ENCODE measurements at regions not wholly inside any gene's neighbourhood (a gene's known extent, or its start where the extent isn't known, plus 50 kb on each side); places are given as distances from the start of the nearest gene placed in this dataset.
"Not testable (repeated sequence)": the region's sequence is repeated elsewhere in the genome, so short reads cannot be mapped to it uniquely, and the experiment has no call there.

DNA sequence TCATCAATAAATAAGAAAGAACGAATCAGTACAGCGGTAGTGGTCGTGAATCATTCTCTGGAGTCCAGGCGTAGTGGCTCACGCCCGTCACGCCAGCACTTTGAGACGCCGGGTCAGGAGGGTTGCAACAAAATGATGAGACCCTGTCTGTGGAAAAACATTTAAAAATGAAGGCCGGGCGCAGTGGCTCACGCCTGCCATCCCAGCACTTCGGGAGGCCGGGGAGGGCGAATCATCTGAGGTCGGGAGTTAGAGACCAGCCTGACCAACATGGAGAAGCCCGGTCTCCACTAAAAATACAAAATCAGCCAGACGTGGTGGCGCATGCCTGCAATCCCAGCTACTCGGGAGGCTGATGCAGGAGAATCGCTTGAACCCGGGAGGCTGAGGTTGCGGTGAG, 111.8 kb upstream of the ANKRD30BL start:
- not testable (repeated sequence) for DNase-seq

DNA sequence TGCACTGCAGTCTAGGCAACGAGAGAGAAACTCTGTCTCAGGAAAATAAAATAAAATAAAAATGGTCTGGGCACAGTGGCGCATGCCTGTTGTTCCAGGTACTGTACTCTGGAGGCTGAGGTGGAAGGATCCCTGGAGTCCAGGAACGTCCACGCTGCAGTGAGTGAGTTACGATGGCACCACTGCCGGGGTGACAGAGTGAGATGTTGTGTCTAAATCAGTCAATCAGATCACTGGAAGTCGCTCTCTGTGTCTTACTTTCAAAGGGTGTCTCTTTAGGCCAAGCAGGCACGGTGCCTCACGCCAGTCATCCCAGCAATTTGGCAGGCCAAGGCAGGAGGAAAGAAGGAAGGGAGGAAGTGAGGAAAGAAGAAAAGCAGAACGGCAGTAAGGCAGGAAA, 112.2 kb upstream of the ANKRD30BL start:
- DNase-seq = no peak

DNA sequence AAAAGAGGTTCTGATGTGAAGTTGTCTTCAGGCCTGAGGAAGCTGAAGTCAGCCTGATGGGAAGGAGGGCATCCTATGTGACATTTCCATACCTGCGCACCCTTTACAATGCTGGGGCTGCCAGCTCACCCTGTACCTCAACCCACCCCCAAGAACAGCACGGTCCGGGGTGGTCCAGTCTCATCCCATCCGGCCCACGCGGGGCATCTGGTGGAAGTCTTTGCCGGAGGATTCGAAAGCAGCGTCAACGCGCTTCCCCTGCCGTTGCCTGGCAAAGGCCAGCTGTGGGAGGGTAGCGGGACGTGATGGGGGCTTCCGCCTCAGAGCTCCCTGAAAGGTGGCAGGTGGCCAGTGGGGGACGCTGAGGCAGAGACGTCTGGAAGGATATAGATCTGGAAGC, 113.6 kb upstream of the ANKRD30BL start:
- no peak for DNase-seq

DNA sequence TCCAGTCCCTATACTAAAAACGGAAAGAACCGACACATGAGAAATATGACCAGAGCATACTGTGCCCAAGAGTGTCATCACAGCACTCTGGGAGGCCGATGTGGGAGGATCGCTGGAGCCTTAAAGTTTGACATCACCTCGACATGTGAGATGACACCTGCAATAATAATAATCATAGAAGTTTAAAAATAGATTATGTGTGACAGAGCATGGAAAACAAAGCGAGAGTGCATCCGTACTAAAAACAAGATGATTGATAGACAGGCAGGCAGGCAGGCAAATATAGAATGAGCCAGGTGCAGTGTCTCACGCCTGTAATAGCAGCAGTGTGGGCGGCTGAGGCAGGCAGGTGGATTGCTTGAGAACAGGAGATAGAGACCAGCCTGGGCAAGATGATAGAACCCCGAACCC, 114.8 kb upstream of the ANKRD30BL start:
- no peak for DNase-seq

DNA sequence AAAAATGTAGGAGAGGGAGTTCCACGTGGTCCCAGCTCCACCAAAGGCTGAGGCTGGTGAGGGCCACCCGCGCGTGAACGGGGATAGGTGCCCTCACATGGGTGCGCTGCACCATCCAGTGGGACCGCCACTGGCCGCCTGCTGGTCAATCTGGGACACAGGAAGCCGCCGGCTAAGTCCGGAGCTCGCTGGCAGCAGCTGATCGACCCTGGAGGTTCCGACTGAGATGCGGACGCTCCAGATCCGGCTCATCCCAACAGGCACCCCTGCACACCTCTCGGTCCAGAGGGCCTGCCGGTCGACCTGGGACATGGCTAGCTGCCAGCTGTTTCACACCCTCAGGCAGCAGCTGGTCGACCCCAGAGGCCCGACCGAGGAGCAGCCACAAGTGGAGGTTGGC, 116.5 kb upstream of the ANKRD30BL start:
- DNase-seq = no peak

DNA sequence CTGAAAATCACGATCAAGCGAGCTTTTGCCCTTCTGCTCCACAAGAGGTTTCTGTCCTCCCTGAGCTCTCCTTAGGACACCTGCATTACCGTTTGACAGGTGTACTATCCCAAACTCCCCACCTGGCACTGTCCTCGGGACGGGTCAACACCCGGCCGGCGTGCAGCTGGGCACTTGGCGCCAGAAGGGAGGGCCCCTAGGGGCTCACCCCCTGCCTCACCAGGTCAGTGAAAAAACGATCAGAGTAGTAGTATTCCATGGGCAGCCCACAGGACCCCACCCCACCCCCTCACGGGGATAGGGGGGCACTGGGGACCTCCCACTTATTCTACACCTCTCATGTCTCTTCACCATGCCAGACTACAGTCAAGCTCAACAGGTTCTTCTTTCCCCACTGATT, 117.6 kb upstream of the ANKRD30BL start:
- DNase-seq = no peak

DNA sequence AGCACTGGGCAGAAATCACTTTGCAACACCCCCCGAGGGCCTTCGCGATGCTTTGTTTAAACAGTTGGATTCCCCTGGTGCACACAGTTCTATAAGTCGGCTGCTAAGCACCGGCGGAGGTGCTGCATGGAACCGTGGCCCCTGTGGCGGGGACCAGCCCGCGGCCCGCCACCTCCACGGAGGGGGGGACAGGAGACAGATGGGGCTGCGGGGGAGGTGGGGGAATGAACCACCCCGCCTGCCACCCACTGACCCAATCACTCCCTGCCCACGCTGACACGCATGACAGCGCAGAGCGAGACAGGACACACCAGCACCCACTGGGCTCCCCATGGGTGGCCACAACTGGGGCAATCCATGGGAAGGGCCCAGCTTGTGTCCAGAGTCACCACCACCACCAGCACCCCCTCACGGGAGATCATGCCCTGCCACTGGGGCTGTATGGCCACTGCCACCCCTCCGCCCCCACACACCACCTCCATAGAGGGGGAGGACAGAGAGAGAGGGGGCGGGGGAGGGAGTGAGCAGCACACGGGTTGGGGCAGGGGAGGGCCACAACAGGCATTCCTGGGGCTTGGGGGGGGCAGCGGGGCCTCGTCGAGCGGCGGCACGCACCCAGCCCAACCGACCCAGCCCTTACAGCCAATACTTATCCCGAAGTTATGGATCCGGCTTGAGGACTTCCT, 118.3 kb upstream of the ANKRD30BL start:
- no peak for DNase-seq

DNA sequence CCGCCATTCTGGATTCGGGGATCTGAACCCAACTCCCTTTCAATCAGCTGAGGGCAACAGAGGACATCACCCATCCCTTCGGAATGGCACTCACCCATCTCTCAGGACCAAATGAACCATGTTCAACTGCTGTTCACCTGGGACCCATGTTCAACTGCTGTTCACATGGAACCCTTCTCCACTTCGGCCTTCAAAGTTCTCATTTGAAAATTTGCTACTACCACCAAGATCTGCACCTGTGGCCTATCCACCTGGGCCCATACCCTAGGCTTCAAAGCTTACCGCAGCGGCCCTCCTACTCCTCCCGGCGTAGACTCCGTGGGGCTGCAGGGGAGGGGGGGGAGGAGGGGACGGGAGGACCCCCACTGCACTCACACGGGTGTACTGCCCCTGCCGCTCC, 119.2 kb upstream of the ANKRD30BL start:
- no peak for DNase-seq

DNA sequence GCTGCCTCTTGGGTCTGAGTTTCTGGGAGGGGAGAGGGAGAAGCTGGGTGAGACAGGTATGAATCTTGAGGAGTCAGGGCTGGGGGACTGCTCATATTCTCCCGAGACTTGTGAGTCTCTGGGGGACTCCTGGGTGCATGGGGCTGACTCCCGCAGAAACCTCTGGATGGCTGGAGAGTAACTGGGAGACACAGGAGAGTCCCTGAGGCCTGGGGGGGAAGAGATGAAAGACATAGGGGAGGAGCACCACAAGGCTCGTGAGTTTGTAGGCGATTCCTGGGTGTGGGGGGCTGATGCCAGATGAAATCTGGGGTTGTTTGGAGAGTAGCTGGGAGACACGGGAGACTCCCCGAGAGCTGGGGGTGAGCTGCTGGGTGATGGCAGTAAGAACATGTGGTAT, 120.4 kb upstream of the ANKRD30BL start:
- DNase-seq = not testable (repeated sequence)

DNA sequence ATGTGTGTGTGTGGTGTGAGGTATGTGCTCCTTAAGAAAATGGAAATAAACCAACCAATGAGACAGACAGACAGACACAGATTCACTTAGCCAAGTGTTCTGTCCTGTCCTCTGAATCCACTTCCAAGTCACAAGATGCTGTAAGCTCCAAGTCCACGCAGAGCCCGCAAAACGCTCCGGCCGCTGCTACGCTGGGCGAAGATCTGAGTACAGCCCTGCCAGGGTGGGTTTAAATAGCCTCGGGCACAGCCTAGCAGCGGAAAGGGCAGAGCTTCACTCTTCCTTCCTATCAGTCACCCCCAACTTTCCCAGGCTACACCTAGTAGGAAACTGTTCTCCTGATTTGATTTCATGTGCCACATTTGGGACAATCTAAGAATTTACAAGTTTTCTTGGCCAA, 121.2 kb upstream of the ANKRD30BL start:
- no peak for DNase-seq

DNA sequence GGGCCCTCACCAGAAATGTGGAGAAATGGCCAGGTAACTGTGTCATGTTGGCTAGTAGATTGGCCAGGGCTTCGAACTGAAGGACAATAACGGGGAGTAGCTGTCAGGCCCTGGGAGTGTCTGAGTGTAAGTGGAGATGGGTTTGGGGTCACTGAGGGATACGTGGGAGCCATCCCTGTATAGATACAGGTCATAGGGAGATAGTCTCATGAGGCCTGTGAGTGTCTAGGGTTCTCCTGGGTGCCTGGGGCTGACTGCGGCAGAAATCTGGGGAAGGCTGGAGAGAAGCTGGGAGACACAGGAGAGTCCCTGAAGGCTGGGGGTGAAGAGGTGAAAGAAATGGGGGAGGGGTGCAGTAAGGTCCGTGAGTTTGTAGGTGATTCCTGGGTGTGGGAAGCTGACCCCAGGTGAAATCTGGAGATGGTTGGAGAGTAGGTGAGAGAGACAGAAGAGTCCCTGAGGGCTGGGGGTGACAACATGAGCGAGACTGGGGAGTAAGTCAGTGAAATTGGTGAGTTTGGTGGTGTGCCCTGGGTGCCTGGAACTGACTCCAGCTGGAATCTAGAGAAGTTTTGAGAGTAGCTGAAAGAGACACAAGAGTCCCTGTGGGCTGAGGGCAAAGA, 124.6 kb upstream of the ANKRD30BL start:
- not testable (repeated sequence) for DNase-seq

DNA sequence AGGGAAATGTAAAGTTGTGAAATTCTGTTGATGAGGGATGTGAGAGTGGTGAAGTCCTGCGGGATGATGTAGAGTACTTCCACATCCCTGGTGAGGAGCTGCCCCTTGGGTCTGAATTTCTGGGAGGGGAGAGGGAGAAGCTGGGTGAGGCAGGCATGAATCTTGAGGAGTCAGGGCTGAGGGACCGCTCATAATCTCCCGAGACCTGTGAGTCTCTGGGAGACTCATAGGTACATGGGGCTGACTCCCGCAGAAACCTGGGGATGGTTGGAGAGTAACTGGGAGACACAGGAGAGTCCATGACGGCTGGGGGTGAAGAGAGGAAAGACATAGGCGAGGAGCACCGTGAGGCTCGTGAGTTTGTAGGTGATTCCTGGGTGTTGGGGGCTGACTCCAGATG, 126.2 kb upstream of the ANKRD30BL start:
- not testable (repeated sequence) for DNase-seq

DNA sequence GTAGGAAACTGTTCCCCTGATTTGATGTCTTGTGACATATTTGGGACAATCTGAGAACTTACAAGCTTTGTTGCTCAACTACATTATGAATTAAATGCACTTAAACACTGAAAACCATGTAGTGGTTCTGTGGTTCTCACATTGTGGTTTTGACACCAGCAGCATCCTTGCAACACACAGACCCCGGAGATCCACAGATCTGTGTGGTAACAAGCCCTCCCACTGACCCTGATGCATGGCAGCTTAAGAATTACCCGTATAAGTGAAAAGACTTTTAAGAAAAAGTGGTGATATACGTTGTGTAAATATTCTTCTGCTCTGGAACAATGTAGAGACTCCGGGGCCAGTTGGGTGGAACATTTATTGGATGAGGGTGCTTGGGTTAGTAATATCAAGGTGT, 127.4 kb upstream of the ANKRD30BL start:
- not testable (repeated sequence) for DNase-seq

DNA sequence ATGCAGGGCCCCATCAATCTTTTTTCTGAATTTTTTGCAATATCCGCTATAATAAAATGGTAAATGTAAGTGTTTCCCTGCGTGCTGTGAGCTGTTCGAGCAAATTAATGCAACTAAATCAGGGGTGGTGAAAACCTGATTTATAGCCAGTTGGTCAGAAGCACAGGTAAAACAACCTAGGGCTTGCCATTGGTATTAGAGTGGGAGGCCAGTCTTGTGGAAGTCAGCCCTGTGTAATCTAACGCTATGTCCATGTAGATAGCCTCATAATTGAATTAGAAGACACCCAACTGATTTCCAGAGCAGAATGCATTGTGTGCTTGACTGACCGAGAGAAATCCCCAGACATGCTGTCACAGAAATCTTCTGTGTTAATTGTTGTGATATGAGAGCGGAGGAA, 126.8 kb upstream of the GPR39 start:
- not testable (repeated sequence) for DNase-seq

DNA sequence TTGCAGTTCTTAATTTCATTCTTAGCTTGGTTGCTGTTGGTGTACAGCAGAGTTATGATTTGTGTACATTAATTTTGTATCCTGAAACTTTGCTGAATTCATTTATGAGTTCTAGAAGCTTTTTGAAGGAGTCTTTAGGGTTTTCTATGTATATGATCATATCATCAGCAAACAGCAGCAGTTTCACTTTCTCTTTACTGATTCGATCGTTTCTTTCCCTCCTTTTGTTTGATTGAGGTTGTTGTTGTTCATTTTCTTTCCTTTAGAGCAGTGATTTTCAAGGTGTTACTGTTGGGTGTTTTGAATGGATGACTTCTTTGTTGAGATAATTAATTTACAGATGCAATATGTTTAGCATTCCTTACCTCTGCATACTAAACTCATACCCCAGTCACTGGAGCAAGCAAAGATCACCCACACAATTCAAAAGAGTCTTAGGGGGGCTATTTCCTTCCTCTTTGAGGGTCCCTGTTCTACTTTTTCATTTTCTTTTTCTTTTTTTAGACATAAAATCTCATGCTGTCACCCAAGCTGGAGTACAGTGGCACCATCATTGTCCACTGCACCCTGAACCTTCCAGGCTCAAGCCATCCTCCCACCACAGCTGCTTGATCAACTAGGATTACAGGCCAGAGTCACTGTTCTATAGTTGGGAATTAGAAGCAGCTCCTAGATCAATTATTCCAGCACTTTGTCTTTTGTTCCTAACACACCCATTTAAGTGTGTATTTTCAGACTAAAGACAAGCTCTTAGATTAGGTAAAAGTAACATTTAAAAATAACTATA, 115.8 kb upstream of the GPR39 start:
- not testable (repeated sequence) for DNase-seq

DNA sequence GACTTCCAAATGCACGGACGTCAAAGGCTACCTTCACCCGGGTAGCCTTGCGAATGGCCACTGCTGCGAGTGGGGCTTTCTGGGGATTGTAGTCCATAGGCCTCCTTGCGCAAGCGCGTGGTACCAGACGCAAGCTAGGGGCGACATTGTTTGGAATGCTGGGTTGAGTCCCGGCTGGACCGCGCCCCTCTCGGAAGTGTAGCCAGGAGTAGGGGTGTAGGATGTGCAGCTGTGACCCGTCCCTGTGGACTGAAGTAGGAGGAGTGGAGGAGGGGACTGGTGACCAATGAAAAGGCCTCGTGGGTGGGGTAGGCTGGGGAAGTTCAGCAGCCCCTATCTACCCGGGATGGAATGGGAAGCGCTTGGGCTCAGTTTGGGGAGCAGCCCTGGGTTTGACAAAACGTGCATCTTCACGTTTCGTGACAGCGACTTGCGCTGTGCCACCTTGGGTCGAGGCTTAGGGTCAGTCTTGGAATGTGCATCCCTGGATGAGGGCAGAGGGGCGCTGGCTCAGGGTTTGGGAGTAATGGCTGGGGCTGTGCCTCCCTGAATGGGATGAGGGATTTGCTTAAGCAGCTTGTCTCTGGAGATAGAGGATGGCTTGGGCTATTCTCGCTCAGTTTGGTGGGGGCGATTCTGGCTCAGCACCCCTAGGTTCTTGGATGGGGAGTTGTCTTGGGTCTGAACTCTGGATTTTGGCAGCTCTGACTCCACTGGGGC, 111.8 kb upstream of the GPR39 start:
- DNase-seq = not testable (repeated sequence)

DNA sequence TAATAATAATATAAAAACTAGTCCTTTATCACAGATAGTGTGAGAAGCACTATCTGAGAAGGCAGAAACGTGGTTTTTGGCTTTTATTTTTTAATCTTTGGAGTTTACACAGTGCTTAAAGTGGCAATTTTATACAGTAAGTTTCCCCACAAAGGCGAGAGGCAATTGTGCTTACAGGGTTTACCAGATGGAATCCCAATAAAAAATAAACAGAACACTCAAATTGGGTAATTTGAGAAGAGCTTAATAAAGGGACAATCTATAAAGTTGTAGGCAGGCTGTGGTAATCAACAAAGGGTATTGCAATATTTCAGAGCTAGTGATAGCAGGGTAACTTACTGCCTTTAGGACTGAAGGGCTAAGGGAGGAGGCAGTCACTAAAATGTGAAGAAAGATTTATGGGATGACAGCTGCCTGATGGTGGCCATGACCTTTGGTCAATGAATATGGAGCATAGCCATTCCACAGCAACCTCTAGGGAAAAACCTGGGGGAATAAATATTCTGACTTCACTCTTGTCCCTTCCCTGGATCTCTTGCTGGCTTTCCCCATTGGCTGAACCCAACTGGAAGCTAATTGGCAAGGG, 108.9 kb upstream of the GPR39 start:
- DNase-seq = not testable (repeated sequence)

DNA sequence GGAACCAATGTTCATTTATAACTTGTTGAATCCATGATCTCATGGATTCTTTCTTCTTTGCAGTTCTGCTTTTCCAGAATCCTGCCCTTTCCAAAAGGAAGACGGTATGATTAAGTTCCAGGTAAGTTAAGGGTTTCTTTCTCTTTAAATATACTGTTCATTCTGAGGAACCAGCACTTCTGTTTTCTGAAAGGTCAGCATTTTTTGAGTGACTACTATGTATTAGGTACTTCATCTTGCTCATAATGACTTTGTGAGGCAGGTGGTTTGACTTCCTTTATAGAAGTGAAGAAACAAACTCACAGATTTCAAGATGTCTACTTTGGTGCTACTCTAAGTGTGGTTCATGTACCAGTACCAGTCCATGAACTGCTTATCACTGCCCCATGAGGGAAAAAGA, 107.4 kb upstream of the GPR39 start:
- DNase-seq = not testable (repeated sequence)

DNA sequence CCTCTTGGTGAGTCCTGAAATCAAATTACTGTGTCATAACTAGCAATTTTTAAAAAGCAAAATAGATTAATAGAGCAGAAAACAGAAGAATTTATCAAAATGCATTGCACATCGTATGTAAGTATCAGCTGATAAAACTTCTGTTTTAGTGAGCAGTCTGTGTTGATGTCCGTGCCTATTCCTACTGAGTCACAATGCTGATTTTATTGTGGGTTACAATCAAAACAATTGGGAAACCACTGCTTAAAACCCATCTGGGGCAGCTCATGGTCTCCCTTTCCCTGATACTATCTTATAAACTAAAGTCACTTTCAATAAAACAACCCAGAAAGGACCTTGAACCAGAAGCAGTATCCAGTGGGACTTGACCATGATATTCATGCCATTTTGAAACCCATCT, 101.1 kb upstream of the GPR39 start:
- DNase-seq = not testable (repeated sequence)

DNA sequence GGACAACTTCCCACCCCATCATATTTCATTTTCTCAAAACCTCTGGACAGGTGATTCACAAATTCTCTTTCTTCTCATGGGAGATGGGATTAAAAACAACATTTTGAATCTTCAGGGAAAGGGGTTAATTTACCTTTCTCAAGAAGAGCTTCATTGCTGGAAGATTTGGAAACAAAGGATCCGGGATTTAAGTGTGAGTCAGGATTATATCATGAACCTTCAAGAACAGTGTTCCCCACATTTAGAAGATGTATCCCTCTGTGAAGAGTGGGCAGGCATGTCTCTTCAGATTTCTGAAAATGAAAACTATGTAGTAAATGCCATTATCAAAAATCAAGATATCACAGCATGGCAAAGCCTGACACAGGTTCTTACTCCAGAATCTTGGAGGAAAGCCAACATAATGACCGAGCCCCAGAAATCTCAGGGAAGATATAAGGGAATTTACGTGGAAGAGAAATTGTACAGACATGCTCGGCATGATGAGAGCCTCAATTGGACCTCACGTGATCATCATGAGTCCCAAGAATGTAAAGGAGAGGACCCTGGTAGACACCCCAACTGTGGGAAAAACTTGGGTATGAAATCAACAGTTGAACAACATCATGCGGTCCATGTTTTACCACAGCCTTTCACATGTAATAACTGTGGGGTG, 99.5 kb upstream of the GPR39 start:
- not testable (repeated sequence) for DNase-seq

DNA sequence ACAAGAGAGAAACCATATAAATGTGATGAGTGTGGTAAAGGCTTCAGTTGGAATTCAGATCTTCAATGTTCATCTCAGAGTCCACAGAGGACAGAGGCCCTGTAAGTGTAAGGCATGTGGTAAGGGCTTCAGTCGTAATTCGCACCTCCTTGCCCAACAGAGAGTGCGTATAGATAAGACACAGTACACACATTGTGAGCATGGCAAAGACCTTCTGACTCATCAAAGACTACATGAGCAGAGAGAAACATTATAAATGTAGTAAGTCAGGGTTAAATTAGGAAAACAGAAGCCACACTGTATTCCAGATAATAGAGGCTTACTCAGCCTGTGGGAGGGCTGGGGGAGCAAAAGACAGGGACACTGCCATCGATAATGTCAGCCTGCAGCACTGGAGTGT, 98.1 kb upstream of the GPR39 start:
- not testable (repeated sequence) for DNase-seq

DNA sequence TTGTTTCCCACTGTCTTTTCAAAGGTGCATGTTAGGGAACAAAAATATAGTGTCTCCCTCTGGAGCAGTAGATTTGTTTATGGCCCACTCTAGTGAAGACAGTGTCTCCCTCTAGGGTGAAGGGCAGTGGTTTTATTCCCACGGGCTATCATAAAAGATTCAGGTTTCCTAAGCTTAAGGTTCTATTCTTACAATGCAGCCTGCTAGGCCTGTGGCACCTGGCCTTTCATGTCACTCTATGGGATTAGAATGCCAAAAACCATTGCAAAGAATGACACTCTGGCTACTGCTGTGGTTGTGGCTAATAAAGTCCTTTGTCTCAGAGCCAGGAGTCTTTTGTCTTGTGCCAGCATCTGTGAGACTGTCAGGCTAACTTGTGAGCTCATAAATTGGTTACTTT, 92.6 kb upstream of the GPR39 start:
- DNase-seq = not testable (repeated sequence)

Data from NCI-H1048 (cell line).